K562 (cell line): ENCODE measurements at regions not wholly inside any gene's neighbourhood (a gene's known extent, or its start where the extent isn't known, plus 50 kb on each side); places are given as distances from the start of the nearest gene placed in this dataset.

Source experiments
- ATF7 ChIP-seq: fragments of 450-650 bp; IDR thresholded peaks from 2 replicates; pipeline ENCODE4 v1.7.1; 2014; ENCODE audit warnings: mild to moderate bottlenecking, moderate library complexity
- BHLHE40 ChIP-seq: IDR thresholded peaks from 2 replicates; pipeline ENCODE4 v1.6.1; 2011; ENCODE audit warnings: low read length, improper control_type of control experiment
- C11orf30 ChIP-seq: fragments of 450-650 bp; IDR thresholded peaks from 2 replicates; pipeline ENCODE4 v1.6.1; 2016; ENCODE audit warnings: low read depth, mild to moderate bottlenecking
- CBFA2T3 ChIP-seq: fragments of 450-650 bp; IDR thresholded peaks from 2 replicates; pipeline ENCODE4 v1.6.1; 2017
- CHCHD3 ChIP-seq: fragments of 250-450 bp; sonication (Bioruptor Pico); IDR thresholded peaks from 2 replicates; pipeline ENCODE4 v2.1.2; 2022; ENCODE audit warnings: mild to moderate bottlenecking
- CTCFL ChIP-seq: IDR thresholded peaks from 2 replicates; pipeline ENCODE4 v1.6.1; 2011; ENCODE audit warnings: borderline replicate concordance, low read depth, mild to moderate bottlenecking, moderate library complexity, low read length; ENCODE audit not compliant: insufficient read depth, poor library complexity, severe bottlenecking
- ETV1 ChIP-seq: fragments of 450-650 bp; conservative IDR thresholded peaks from 2 replicates; pipeline ENCODE4 v1.6.1; 2016; ENCODE audit warnings: missing genetic modification characterization, control low read depth, low read depth, missing compliant biosample characterization
- ILK ChIP-seq: fragments of 450-650 bp; IDR thresholded peaks from 2 replicates; pipeline ENCODE4 v1.6.1; 2016; ENCODE audit warnings: missing genetic modification characterization, low read depth, mild to moderate bottlenecking, missing compliant biosample characterization, moderate library complexity, borderline replicate concordance
- JUND ChIP-seq, 2 experiments: IDR thresholded peaks; 2 replicates in 1 of 2; 3 replicates in 1 of 2; pipeline ENCODE4 v1.6.1; 2011; ENCODE audit warnings: borderline replicate concordance in 2 of 2, low read depth in 2 of 2, low read length in 2 of 2, improper control_type of control experiment in 1 of 2, missing biosample characterization in 1 of 2, missing genetic modification characterization in 1 of 2, missing genetic modification reagents in 1 of 2
- MAZ ChIP-seq, 2 experiments: fragments of 450-650 bp in 1 of 2; sonication (generic) in 1 of 2; formaldehyde crosslinking; IDR thresholded peaks in 1 of 2; conservative IDR thresholded peaks in 1 of 2; 2 replicates each; pipeline versions ENCODE4 v1.4.0 to v1.5.0; 2020; ENCODE audit warnings: mild to moderate bottlenecking in 1 of 2, missing genetic modification reagents in 1 of 2
- PBX2 ChIP-seq, 2 experiments: IDR thresholded peaks in 1 of 2; conservative IDR thresholded peaks in 1 of 2; 2 replicates each; pipeline ENCODE4 v1.6.1; 2016; ENCODE audit warnings: low read depth in 2 of 2, mild to moderate bottlenecking in 1 of 2, missing compliant biosample characterization in 1 of 2, missing genetic modification characterization in 1 of 2, moderate library complexity in 1 of 2
- RBM14 ChIP-seq: fragments of 200-400 bp; formaldehyde crosslinking; IDR thresholded peaks from 2 replicates; pipeline ENCODE4 v1.6.1; 2018; ENCODE audit warnings: low read depth, mild to moderate bottlenecking, low read length, moderate library complexity, borderline replicate concordance; ENCODE audit not compliant: insufficient read depth
- RCOR1 ChIP-seq, 2 experiments: IDR thresholded peaks; 2 replicates each; pipeline ENCODE4 v1.6.1; 2012; ENCODE audit warnings: low read depth in 2 of 2, low read length in 2 of 2, borderline replicate concordance in 1 of 2, improper control_type of control experiment in 1 of 2
- RFX7 ChIP-seq: fragments of 250-450 bp; sonication (Bioruptor Pico); IDR thresholded peaks from 2 replicates; pipeline ENCODE4 v1.5.1; 2021; ENCODE audit warnings: mild to moderate bottlenecking
- SMARCE1 ChIP-seq: fragments of 450-650 bp; IDR thresholded peaks from 2 replicates; pipeline ENCODE4 v1.7.1; 2016; ENCODE audit warnings: mild to moderate bottlenecking
- SRSF1 ChIP-seq: fragments of 200-400 bp; formaldehyde crosslinking; IDR thresholded peaks from 2 replicates; pipeline ENCODE4 v1.6.1; 2017; ENCODE audit warnings: mild to moderate bottlenecking, low read depth, low read length, moderate library complexity
- ZBTB2 ChIP-seq: fragments of 450-650 bp; IDR thresholded peaks from 2 replicates; pipeline ENCODE4 v1.6.1; 2016; ENCODE audit warnings: antibody characterized with exemption
- ZNF316 ChIP-seq: fragments of 450-650 bp; IDR thresholded peaks from 2 replicates; pipeline ENCODE4 v1.6.1; 2016
- ZNF436 ChIP-seq: fragments of 250-450, 450-650 bp; sonication (Bioruptor Pico); formaldehyde crosslinking; IDR thresholded peaks from 2 replicates; pipeline ENCODE4 v1.7.0; 2020; ENCODE audit warnings: mild to moderate bottlenecking

- TF ChIP-seq PBX2 (CRISPR knock-in tag; IDR thresholded peaks at IDR 0.05; ENCODE audit: low read depth) (no peak), PBX2 (tag; conservative IDR thresholded peaks at IDR 0.05; ENCODE audit: low read depth) (peak; percentile 94), CBFA2T3 (peak; percentile 95), ETV1 (peak; percentile 83), JUND (IDR thresholded peaks at IDR 0.05; ENCODE audit: borderline replicate concordance, low read depth, low read length) (peak; percentile 91), JUND (tag; IDR thresholded peaks at IDR 0.05; ENCODE audit: borderline replicate concordance, low read depth, low read length) (peak; percentile 92; the same call in 2 of the 3 replicates), RCOR1 (IDR thresholded peaks at IDR 0.05; ENCODE audit: borderline replicate concordance in 1 of 2, low read depth in 2 of 2, low read length in 2 of 2) (peak; percentile 72 to 97; a peak in 3 of 4 replicates), ATF7 (peak; percentile 66), CTCFL (no peak), RFX7 (CRISPR knock-in tag) (no peak), ZBTB2 (no peak; the same call in 1 of the 2 replicates), BHLHE40 (peak; percentile 18; the same call in 1 of the 2 replicates), ILK (tag) (no peak), C11orf30 (peak; percentile 99), RBM14 (no peak), SRSF1 (no peak), ZNF436 (CRISPR knock-in tag) (no peak), CHCHD3 (CRISPR knock-in tag) (no peak), SMARCE1 (peak; percentile 91), MAZ (CRISPR knock-in tag; conservative IDR thresholded peaks at IDR 0.05 in 1 of 2, IDR thresholded peaks at IDR 0.05 in 1 of 2) (peak in 1 of 2 experiments; percentile 49; a peak in 3 of 4 replicates), ZNF316 (peak; percentile 99)
These were observed 69.1 kb downstream of the ARRDC3 start (continued) for GRCh38 chr5:91313757-91314673.
